ENCODE measurements at regions not wholly inside any gene's neighbourhood (a gene's known extent, or its start where the extent isn't known, plus 50 kb on each side); places are given as distances from the start of the nearest gene placed in this dataset.

GRCh38 chr21:35222021-35222420, 172.9 kb upstream of the RUNX1 start:
- Histone ChIP-seq H3K36me3 (ENCODE audit: control insufficient read depth, insufficient read depth, low read length) (no peaks in the 10 kb centered on the region), H3K27me3 (ENCODE audit: control insufficient read depth, insufficient read depth, low read length) (no peaks in the 10 kb centered on the region), H3K27ac (ENCODE audit: low read length) (no peak overlapping the region), H3K4me1 (ENCODE audit: control insufficient read depth, insufficient read depth, low read length) (peaks cover 24% of the 10 kb centered on the region), H3K9me3 (ENCODE audit: control insufficient read depth, insufficient read depth, low read length) (no peaks in the 10 kb centered on the region), H3K4me3 (ENCODE audit: low read length) (no peak overlapping the region)
- H3K9me3 Mint-ChIP-seq: no peaks in the 10 kb centered on the region
- intact Hi-C loops (cut with micrococcal nuclease): loop anchor here (2.0 to 5.0 kb wide), 2 partner anchors 171 to 335 kb away; no protein-coding TSS in a partner anchor
- H3K36me3 Mint-ChIP-seq: no peaks in the 10 kb centered on the region
- WGBS (ENCODE audit: insufficient coverage): 70% methylated on average over 3 of the region's 3 CpGs
- no peak for TF ChIP-seq CTCF (IDR thresholded peaks at IDR 0.05)
- ATAC-seq: peak in 1 of 3 donors; percentile 53
- H3K27ac Mint-ChIP-seq: peak overlapping the region in 1 of 2 donors; percentile 79
- peak overlapping the region; percentile 0 for H3K4me3 Mint-ChIP-seq
- DNase-seq: peak in 1 of 2 donors; percentile 31
- H3K27me3 Mint-ChIP-seq (ENCODE audit: low read depth in 2 of 2): no peaks in the 10 kb centered on the region
- H3K4me1 Mint-ChIP-seq: peaks cover 25 to 48% of the 10 kb centered on the region in 2 donors

GRCh38 chr21:35220301-35220700, 171.2 kb upstream of the RUNX1 start:
- Mint-ChIP-seq H3K27ac (no peak overlapping the region), H3K36me3 (no peaks in the 10 kb centered on the region), H3K27me3 (ENCODE audit: low read depth in 2 of 2) (no peaks in the 10 kb centered on the region), H3K9me3 (no peaks in the 10 kb centered on the region), H3K4me1 (peaks cover 20 to 41% of the 10 kb centered on the region in 2 donors), H3K4me3 (no peak overlapping the region)
- Histone ChIP-seq H3K36me3 (ENCODE audit: control insufficient read depth, insufficient read depth, low read length) (no peaks in the 10 kb centered on the region), H3K27me3 (ENCODE audit: control insufficient read depth, insufficient read depth, low read length) (no peaks in the 10 kb centered on the region), H3K27ac (ENCODE audit: low read length) (no peak overlapping the region), H3K4me3 (ENCODE audit: low read length) (no peak overlapping the region), H3K4me1 (ENCODE audit: control insufficient read depth, insufficient read depth, low read length) (peaks cover 12% of the 10 kb centered on the region), H3K9me3 (ENCODE audit: control insufficient read depth, insufficient read depth, low read length) (no peaks in the 10 kb centered on the region)
- TF ChIP-seq CTCF (IDR thresholded peaks at IDR 0.05): no peak
- intact Hi-C loops (cut with micrococcal nuclease): loop anchor here (5.0 kb wide), 1 partner anchor 333 kb away; no protein-coding TSS in a partner anchor
- no peak for ATAC-seq
- no peak for DNase-seq
- 100% methylated on average over 1 of the region's 1 CpG for WGBS (ENCODE audit: insufficient coverage)

- Histone ChIP-seq H3K27me3 (ENCODE audit: control insufficient read depth, insufficient read depth, low read length) (no peaks in the 10 kb centered on the region), H3K9me3 (ENCODE audit: control insufficient read depth, insufficient read depth, low read length) (no peaks in the 10 kb centered on the region), H3K4me1 (ENCODE audit: control insufficient read depth, insufficient read depth, low read length) (peaks cover 12% of the 10 kb centered on the region), H3K36me3 (ENCODE audit: control insufficient read depth, insufficient read depth, low read length) (no peaks in the 10 kb centered on the region), H3K27ac (ENCODE audit: low read length) (no peak overlapping the region), H3K4me3 (ENCODE audit: low read length) (no peak overlapping the region)
- 94% methylated on average over 2 of the region's 2 CpGs for WGBS (ENCODE audit: insufficient coverage)
- Mint-ChIP-seq H3K27ac (no peak overlapping the region), H3K4me3 (no peak overlapping the region), H3K36me3 (no peaks in the 10 kb centered on the region), H3K27me3 (ENCODE audit: low read depth in 2 of 2) (no peaks in the 10 kb centered on the region), H3K9me3 (no peaks in the 10 kb centered on the region), H3K4me1 (peaks cover 20 to 41% of the 10 kb centered on the region in 2 donors)
- no peak for TF ChIP-seq CTCF (IDR thresholded peaks at IDR 0.05)
- ATAC-seq: no peak
- no peak for DNase-seq
- intact Hi-C loops (cut with micrococcal nuclease): loop anchor here (5.0 kb wide), 1 partner anchor 332 kb away; no protein-coding TSS in a partner anchor
These were observed 170.6 kb upstream of the RUNX1 start for GRCh38 chr21:35219719-35220118.

- intact Hi-C loops (cut with micrococcal nuclease): no loop called here
- Mint-ChIP-seq H3K27me3 (ENCODE audit: low read depth in 2 of 2) (no peaks in the 10 kb centered on the region), H3K9me3 (no peaks in the 10 kb centered on the region), H3K4me1 (peaks cover 20 to 41% of the 10 kb centered on the region in 2 donors), H3K27ac (no peak overlapping the region), H3K4me3 (no peak overlapping the region), H3K36me3 (no peaks in the 10 kb centered on the region)
- WGBS (ENCODE audit: insufficient coverage): 90% methylated on average over 1 of the region's 2 CpGs
- TF ChIP-seq CTCF (IDR thresholded peaks at IDR 0.05): no peak
- Histone ChIP-seq H3K36me3 (ENCODE audit: control insufficient read depth, insufficient read depth, low read length) (no peaks in the 10 kb centered on the region), H3K9me3 (ENCODE audit: control insufficient read depth, insufficient read depth, low read length) (no peaks in the 10 kb centered on the region), H3K4me3 (ENCODE audit: low read length) (no peak overlapping the region), H3K27me3 (ENCODE audit: control insufficient read depth, insufficient read depth, low read length) (no peaks in the 10 kb centered on the region), H3K27ac (ENCODE audit: low read length) (no peak overlapping the region), H3K4me1 (ENCODE audit: control insufficient read depth, insufficient read depth, low read length) (peaks cover 12% of the 10 kb centered on the region)
- no peak for DNase-seq
- ATAC-seq: no peak
These were observed 170.2 kb upstream of the RUNX1 start for GRCh38 chr21:35219291-35219690.

All from natural killer cell (primary cell).